ENCODE measurements at regions not wholly inside any gene's neighbourhood (a gene's known extent, or its start where the extent isn't known, plus 50 kb on each side); places are given as distances from the start of the nearest gene placed in this dataset.
"Not testable (repeated sequence)": the region's sequence is repeated elsewhere in the genome, so short reads cannot be mapped to it uniquely, and the experiment has no call there.

DNA sequence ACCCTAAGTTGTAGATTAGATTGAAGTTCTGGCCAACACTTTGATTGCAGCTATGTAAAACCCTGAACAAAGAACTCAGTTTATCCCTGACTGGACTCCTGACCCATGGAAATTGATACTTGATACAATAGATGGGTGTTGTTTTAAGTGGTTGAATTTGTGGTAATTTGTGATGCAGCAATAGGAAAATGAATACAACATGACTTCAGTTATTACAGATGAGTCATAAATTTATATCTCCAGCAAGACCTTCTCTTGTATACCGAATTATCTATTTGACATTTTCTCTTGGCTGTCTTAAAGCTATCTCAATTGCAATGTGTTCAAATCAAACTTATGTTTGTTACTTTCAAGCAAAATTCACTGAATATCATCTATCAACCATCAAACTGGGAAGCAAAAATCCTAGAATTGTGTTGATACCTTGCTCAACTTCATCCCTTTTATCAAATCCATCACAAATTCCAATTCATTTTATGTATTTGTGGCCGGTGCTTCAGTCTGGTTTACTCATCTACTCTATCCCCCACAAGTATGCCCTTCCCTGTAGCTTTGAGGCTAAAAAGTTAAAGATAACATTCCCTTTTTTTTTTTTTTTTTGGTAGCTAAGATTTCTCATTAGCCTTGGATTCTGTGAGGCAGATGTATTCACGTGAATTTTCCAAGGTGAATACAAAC, 129.4 kb upstream of the CENPW start:
- no peak for DNase-seq

DNA sequence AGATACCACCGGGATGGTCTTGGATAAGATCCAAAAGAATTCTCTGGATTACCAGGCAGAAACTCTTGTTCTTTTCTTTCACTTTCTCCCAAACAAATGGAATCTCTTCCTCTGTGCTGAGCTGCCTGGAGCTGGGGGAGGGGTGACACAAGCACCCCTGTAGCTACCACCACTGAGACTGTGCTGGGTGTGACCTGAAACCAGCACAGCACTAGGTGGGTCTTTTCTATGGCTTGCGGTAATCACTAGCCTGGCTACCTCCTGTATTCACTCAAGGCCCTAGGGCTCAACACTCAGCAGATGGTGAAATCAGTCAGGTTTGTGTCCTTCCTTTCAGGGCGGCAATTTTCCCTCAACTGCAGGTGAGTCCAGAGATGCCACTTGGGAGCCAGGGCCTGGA, 122.4 kb upstream of the CENPW start:
- DNase-seq, result no peak

DNA sequence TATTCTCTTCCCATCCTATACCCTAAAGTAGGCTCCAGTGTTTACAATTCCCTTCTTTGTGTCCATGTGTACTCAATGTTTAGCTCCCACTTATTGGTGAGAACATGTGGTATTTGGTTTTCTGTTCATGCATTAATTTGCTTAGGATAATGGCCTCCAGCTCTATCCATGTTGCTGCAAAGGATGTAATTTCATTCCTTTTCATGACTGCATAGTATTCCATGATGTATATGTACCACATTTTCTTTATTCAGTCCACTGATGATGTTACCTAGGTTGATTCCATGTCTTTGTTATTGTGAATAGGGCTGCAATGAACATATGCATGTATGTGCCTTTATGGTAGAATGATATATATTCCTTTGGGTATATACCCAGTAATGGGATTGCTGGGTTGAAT, 119.0 kb upstream of the CENPW start:
- DNase-seq, result not testable (repeated sequence)

DNA sequence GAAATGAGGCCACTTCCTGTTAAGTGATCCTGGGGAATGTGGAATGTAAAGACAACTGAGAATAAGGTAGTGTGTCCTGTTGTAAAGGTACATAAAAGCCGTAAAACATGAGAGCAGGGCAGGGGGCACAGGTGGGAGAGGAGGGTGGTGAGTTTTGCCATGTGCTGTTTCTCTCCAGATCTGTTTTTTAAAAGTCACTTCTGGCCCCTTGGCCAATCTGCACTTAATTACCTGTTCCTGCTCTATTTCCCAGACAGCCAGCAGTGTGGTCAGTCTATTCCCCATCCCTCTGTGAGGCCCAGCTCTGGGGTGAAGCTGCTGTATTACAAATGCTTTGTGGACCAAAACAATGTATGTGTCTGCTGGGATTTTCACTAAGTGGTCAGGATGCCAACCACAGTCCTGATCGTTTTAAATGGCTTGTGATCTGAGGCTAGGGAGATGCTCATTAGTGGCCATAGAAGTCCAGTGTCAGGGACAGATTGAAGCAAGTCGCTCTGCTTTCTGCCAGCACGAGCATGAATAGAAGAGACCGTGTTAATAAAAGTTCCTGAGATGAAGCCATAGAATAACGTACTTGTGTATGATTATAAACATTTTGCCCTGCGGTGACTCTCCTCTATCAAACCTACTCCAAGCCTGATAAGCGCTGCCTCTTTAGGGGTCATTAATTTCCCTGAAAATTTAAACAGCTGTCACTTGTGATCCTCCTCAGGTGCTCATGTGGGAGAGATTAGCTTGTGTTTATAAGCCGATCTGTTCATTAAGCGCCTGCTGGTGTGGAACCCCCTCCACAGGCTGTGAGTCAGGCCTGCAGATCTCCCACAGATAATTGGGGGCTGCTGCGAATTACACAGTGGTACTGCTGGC, 111.8 kb upstream of the CENPW start:
- DNase-seq, result peak; percentile 53

DNA sequence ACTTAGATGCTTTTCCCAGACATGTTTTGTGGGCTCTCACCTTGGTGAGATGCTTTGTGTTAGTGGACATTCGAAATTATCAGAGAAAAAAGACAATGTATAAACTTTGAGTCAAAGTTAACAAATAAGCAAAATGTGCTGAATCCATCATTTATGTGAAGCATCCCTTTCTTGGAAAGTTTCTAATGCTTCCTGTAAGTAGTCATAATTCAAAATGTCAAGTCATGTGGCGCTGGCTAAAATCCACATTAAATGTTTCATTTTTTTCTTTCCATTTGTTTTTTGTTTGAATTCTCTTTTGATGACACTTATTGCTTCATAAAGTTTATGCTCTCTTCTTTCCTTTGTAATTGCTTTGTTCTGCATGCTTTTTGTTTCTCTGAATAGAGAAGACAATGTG, 107.2 kb upstream of the CENPW start:
- no peak for DNase-seq

DNA sequence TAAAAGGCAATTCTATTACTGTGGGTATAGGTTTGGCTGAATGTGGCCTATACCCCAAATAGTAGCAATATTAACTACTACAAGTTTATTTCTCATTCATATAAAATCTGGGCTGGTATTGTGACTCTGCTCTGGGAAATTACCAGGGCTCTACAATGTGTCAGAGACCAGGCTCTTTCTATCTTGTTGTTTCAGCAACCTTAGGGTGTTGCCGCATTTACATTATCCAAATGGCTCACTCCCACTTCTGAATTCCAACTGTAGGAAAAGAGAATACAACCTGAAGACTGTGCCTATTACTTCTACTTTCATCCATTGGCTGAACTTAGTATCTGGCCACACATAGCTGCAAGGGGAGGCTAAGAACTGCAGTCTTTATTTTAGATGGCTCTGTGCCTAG, 106.7 kb upstream of the CENPW start:
- DNase-seq, result no peak

DNA sequence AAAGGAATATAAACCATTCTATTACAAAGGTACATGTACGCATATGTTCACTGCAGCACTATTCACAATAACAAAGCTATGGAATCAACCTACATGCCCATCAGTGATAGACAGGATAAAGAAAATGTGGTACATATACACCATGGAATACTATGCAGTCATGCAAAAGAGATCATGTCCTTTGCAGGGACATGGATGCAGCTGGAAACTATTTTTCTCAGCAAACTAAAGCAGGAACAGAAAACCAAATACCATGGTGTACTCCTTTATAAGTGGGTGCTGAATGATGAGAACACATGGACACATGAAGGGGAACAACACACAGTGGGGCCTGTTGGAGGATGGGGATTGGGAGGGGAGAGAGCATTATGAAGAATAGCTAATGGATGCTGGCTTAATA, 104.6 kb upstream of the CENPW start:
- DNase-seq, result no peak

DNA sequence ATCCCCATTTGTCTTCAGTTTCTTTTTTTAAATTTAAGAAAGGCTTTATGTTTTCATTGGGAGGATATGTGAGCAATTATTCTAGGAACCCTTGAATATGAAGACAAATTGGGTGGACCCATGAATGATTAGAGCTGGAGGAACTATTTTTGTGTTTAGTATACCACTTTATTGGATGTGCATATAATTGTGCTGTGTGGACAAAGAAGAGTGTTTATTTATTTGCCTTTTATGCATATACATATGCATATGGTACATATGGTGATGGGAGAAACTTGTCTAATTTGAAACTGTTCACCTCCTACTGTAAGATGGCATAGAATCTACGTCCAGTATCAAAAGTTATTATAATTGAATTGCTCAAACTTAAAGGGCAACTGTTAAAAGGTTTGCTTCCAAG, 94.8 kb upstream of the CENPW start:
- no peak for DNase-seq

DNA sequence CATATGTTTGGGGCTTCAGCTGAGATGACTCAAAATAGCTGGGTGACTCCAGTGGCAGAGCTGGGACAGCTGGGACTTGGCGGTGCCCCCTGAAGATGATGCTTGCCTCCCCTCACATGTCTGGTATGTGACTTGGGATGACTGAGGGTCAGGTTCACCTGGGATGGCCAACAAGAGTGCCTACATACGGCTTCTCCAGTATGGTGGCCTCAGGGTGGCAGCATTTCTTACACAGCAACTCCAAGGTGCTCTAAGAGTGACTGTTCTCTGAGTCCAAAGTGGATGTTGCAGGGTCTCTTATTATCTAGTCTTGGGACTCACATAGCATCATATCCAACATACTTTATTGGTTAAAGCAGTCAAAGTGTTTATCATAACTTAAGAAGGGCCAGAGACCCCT, 87.8 kb upstream of the CENPW start:
- no peak for DNase-seq

DNA sequence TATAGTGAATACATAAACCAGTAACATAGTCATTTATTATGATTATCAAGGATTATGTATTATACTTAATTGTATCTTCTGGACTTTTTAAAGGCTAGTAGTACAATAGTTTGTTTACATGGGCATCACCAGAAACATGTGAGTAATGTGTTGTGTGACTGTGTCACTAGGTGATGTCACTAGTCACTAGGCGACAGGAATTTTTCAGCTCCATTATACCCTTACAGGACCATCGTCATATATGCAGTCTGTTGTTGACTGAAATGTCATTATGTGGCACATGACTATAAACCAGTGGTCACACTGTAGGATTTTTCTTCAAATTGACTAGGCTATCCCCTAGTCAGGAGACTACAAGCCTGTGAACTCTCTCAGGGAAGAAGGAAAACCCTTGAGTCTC, 86.5 kb upstream of the CENPW start:
- no peak for DNase-seq

DNA sequence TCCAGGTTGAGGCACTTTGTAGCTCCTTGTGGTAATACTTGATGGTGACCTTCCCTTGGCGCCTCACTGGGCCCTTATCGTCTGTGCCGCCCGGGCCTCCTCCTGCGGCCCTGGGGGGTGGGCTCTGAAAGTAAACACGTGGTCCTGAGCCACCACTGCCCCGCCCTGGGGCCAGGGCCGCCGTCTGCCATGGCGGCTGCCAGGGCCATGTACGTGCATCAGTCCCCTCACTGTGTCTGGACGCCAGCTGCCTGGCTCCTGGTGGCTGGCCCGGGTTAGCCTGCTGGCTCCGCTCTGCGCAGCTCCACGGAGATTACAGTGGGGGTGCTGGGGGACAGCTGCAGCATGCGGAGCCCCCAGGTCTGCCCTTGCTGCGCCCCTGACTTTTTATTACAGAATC, 81.8 kb upstream of the CENPW start:
- DNase-seq, result no peak

DNA sequence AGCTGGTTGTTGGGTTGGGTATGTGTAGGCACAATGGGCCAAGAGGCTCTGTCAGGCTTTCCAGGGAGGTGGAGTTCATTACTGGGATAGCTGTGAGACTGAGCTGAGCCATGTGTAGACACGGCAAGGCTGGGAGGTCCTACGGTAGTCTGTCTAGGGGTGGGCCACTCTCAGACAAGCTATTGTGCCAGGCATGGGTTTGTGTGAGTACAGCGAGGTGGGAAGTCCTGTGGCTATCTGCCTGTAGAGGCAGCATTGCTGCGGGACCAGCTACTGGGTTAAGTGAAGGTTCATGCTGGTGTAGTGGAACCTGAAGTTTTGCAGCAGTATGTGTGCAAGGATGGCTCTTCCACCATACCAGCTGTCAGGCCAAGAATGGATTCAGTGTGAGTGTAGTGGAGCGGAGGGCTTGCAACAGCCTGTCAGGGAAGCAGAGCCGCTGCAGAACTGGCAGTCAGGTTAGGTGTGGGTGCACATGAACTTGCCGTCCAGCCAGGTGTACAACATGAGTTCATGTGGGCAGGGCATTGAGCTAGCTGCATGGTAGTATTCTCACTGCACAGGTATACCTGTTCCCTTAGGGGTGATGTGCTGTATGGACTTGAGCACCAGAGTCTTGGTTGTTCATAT, 78.0 kb upstream of the CENPW start:
- no peak for DNase-seq

DNA sequence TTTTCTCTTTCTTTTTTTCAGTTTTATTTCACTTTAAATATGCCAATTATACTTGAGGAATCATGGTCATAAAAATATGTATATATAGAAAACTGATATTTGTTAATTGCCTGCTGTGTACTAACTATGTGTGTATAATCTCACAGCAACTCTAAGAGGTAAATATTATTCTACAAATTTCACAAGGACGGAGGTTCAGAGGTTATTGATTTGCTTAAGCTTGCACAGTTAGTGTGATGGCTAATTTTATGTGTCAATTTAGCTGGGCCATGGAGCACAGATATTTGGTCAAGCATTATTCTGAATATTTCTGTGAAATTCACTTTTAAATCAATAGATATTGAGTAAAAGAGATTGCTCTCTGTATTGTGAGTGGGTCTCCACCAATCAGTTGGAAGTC, 75.7 kb upstream of the CENPW start:
- no peak for DNase-seq

DNA sequence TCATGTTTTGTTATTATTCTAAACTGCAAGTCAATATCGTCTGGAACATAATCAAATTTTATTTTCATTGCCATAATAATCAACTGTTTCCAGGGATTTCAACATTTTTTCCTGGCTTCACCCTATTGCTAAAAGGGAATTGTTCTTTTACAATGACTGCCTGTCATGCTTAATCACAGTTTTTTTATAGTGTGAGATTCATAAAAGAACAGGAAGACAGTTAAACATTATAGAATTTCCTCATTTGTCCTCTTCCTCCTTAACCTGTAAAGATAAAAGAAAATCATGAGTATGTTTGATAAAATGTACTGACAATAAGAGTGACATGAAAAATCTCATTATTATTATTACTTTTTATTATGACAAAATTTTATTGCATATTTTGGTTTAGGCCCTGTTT, 73.3 kb upstream of the CENPW start:
- no peak for DNase-seq

DNA sequence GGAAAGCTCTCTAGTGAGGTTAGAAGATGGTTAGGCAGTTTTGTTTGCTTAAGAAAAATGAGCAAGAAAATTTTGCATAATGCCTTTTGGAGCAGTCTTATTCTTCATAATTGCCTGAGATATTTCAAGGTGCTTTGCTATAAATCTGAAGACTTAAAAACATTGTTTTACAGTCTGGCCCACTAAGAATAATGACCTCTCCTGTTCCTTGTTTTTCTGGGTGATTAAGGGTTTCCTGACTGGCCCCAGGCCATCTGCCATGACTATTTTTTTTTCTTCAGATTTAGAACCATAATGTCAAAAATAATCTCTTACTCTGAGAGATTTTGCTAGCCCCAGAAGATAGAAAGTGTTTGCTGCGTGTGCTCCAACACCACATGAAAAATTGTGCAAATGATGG, 72.3 kb upstream of the CENPW start:
- DNase-seq, result no peak

DNA sequence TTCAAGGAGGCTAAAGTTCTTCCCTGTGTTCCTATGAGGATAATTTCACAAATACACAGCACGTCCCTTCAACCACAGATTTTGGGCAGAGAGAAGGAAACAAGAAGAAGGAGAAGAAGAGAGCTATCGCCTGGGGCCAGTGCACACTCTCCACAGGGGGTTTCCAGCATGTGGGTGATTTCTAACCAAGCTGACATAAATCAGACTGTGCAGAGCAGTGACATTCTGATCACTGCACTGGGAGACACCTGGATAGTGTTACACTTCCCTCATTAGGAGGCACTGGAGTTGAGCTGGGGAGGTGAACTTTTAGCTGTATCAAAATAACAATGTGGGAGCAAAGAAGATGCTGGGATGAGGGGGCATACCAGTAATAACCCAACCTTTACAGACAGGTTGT, 71.8 kb upstream of the CENPW start:
- DNase-seq, result no peak

DNA sequence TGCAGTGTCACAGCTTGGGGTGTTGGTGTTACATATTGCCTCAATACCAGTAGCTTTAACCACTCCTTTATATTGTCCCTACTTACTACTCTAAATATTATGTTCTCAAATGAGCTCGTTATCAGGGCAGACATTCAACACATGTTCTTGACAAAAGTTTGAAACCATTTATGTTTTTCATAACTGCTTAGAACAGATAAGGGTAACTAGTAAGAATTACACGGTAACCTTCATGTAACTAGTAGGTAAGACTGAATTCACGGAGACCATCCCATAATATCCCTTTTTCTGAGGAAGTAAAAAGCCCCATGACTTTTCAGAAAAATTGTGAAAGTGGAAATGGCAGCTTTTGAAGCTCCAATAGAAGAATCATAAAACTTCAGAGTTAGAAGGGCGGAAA, 59.6 kb upstream of the CENPW start:
- no peak for DNase-seq

DNA sequence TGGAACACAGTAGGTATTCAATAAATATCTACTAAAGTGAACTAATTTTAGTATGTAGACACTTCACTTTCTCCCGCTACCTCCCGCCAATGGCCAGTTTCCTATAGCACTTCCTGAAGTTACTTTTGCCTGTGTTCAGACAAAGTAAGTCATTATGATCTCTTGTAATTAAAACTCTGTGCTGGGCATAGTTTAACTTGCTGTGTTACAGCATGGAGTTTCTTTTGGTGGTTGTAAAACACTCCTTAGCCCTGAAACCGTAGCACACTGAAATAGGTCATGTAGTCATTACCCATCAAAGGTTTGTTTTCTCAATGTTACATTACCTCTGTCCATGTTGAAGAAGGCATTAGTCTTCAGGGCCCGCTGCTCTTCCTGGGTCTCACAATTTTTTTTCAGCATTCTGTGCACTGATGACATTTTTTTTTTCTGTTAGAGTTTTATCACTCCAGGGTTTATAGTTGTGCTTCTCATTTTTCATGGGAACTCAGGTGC, 54.0 kb upstream of the CENPW start:
- no peak for DNase-seq
